ENCODE measurements at regions not wholly inside any gene's neighbourhood (a gene's known extent, or its start where the extent isn't known, plus 50 kb on each side); places are given as distances from the start of the nearest gene placed in this dataset.
"Not testable (repeated sequence)": the region's sequence is repeated elsewhere in the genome, so short reads cannot be mapped to it uniquely, and the experiment has no call there.

- peaks cover 7% of the 10 kb centered on the region for H3K4me1 Mint-ChIP-seq
- H3K4me3 Mint-ChIP-seq = no peak overlapping the region
- H3K36me3 Mint-ChIP-seq = no peaks in the 10 kb centered on the region
- H3K9me3 Mint-ChIP-seq = no peaks in the 10 kb centered on the region
- TF ChIP-seq, protein P1, sequence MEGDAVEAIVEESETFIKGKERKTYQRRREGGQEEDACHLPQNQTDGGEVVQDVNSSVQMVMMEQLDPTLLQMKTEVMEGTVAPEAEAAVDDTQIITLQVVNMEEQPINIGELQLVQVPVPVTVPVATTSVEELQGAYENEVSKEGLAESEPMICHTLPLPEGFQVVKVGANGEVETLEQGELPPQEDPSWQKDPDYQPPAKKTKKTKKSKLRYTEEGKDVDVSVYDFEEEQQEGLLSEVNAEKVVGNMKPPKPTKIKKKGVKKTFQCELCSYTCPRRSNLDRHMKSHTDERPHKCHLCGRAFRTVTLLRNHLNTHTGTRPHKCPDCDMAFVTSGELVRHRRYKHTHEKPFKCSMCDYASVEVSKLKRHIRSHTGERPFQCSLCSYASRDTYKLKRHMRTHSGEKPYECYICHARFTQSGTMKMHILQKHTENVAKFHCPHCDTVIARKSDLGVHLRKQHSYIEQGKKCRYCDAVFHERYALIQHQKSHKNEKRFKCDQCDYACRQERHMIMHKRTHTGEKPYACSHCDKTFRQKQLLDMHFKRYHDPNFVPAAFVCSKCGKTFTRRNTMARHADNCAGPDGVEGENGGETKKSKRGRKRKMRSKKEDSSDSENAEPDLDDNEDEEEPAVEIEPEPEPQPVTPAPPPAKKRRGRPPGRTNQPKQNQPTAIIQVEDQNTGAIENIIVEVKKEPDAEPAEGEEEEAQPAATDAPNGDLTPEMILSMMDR (IDR thresholded peaks at IDR 0.05; ENCODE audit: unreplicated experiment) = no peak
- no peaks in the 10 kb centered on the region for H3K27me3 Mint-ChIP-seq (ENCODE audit: low read depth)
- no peak for DNase-seq (ENCODE audit: low spot score in 2 of 2, unreplicated experiment in 2 of 2)
- H3K27ac Mint-ChIP-seq = no peak overlapping the region
Measured at GRCh38 chr7:65800890-65801341, 72.0 kb upstream of the VKORC1L1 start.

DNA sequence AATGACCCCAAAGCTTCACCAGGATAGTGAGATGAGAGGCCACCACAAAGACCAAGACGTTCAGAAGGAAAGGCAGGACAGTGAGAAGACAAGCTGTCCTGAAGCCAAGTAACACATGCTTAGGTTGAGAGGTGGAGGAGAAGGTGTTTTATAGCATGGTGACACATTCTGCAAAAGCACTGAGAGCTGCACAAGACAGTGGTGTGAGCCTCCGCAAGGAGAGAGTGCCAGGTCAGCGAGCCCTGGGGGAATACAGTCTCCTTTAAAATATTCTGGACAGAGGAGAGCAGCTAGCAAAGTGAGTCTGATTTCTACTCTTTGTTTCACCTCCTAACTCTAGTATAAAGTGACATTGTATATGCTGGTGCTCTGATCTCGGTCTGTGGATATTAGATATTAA lies 68.0 kb upstream of the VKORC1L1 start:
- no peak for DNase-seq (ENCODE audit: low spot score in 2 of 2, unreplicated experiment in 2 of 2)
- H3K9me3 Mint-ChIP-seq = no peaks in the 10 kb centered on the region
- H3K27ac Mint-ChIP-seq = no peak overlapping the region
- TF ChIP-seq, protein P1 (IDR thresholded peaks at IDR 0.05; ENCODE audit: unreplicated experiment) = no peak
- H3K4me3 Mint-ChIP-seq = no peak overlapping the region
- H3K27me3 Mint-ChIP-seq (ENCODE audit: low read depth) = no peaks in the 10 kb centered on the region
- H3K36me3 Mint-ChIP-seq = no peaks in the 10 kb centered on the region
- H3K4me1 Mint-ChIP-seq = no peaks in the 10 kb centered on the region

DNA sequence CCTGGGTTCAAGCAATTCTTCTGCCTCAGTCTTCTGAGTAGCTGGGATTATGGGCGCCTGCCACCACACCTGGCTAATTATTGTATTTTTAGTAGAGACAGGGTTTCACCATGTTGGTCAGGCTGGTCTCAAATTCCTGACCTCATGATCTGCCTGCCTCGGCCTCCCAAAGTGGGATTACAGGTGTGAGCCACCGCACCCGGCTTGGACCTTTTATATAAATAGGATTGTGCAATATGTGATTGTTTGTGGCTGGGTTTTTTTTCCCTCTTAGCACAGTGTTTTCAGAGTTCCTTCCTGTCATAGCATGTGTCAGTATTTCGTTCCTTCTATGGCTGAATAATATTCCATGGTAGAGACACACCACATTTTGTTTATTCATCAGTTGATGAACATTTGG lies 65.8 kb upstream of the VKORC1L1 start:
- not testable (repeated sequence) for H3K4me3 Mint-ChIP-seq; H3K36me3 Mint-ChIP-seq; H3K27me3 Mint-ChIP-seq (ENCODE audit: low read depth); H3K4me1 Mint-ChIP-seq; H3K9me3 Mint-ChIP-seq; H3K27ac Mint-ChIP-seq; DNase-seq (ENCODE audit: low spot score in 2 of 2, unreplicated experiment in 2 of 2)

DNA sequence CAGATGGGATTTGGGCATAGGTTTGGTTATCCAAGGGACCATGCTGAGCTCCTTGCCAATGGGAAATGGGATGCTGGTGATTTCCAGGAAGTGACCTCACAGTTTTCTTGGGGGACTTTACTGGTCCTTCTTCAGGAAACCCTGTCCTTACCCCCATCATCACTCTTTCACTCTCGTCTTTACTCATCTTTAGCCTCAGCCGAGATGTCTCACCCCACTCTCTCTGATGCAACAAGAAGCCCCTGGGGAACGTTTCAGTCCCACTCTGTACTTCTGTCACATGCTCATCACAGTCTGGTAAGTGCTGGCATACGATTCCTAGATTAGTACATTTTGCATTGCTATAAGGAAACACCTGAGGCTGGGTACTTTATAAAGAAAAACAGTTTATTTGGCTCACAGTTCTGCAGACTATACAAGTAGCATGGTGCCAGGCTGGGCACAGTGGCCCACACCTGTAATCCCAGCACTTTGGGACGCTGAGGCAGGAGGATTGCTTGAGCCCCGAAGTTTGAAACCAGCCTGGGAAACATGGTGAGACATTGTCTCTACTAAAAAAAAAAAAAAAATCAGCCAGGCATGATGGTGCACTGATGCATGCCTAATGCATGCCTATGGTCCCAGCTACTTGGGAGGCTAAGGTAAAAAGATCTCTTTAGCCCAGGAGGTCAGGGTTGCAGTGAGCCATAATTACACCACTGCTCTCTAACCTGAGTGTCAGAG lies 63.5 kb upstream of the VKORC1L1 start:
- TF ChIP-seq, protein P1 (IDR thresholded peaks at IDR 0.05; ENCODE audit: unreplicated experiment) = no peak
- no peaks in the 10 kb centered on the region for H3K4me1 Mint-ChIP-seq
- no peaks in the 10 kb centered on the region for H3K9me3 Mint-ChIP-seq
- H3K36me3 Mint-ChIP-seq = no peaks in the 10 kb centered on the region
- no peak overlapping the region for H3K27ac Mint-ChIP-seq
- H3K27me3 Mint-ChIP-seq (ENCODE audit: low read depth) = no peaks in the 10 kb centered on the region
- no peak for DNase-seq (ENCODE audit: low spot score in 2 of 2, unreplicated experiment in 2 of 2)
- no peak overlapping the region for H3K4me3 Mint-ChIP-seq

- no peak overlapping the region for H3K27ac Mint-ChIP-seq
- TF ChIP-seq, protein P1 (IDR thresholded peaks at IDR 0.05; ENCODE audit: unreplicated experiment) = no peak
- no peaks in the 10 kb centered on the region for H3K27me3 Mint-ChIP-seq (ENCODE audit: low read depth)
- H3K4me3 Mint-ChIP-seq = no peak overlapping the region
- no peaks in the 10 kb centered on the region for H3K9me3 Mint-ChIP-seq
- no peak for DNase-seq (ENCODE audit: low spot score in 2 of 2, unreplicated experiment in 2 of 2)
- no peaks in the 10 kb centered on the region for H3K36me3 Mint-ChIP-seq
- H3K4me1 Mint-ChIP-seq = no peaks in the 10 kb centered on the region
Measured at GRCh38 chr7:65809982-65810288, 62.9 kb upstream of the VKORC1L1 start.

GRCh38 chr7:65812281-65812680 lies 60.6 kb upstream of the VKORC1L1 start:
- no peak overlapping the region for H3K27ac Mint-ChIP-seq
- no peaks in the 10 kb centered on the region for H3K36me3 Mint-ChIP-seq

DNA sequence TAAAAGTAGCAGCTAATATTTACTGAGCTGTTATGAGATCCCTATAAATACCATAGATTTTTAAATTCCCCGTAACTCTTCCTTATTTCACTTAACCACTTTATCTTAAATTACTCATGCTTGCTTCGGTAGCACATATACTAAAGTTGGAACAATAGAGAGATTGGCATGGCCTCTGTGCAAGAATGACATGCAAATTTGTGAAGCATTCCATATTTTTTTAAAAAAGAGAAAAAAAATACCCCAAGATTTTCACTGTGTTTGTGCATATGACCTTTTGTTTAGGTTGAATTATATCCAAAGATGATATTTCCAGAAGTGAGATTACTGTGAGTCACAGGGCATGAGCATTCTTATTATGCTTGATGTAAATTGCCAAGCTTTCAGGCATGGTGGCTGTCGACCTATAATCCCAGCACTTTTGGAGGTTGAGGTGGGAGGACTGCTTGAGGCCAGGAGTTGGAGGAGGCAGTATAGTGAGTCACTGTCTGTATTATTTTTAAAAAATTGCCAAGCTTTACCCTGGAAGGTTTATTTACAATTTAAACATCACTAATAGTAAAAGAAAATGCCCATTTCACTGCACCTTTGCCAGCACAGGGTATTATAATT lies 58.2 kb upstream of the VKORC1L1 start:
- H3K27ac Mint-ChIP-seq; DNase-seq (ENCODE audit: low spot score in 2 of 2, unreplicated experiment in 2 of 2); H3K36me3 Mint-ChIP-seq; H3K27me3 Mint-ChIP-seq (ENCODE audit: low read depth); H3K4me1 Mint-ChIP-seq; H3K4me3 Mint-ChIP-seq; H3K9me3 Mint-ChIP-seq: not testable (repeated sequence)

More at GRCh38 chr7:65812281-65812680, 60.6 kb upstream of the VKORC1L1 start:
- no peaks in the 10 kb centered on the region for H3K4me1 Mint-ChIP-seq
- H3K27me3 Mint-ChIP-seq (ENCODE audit: low read depth) = no peaks in the 10 kb centered on the region
- TF ChIP-seq, protein P1 (IDR thresholded peaks at IDR 0.05; ENCODE audit: unreplicated experiment) = no peak
- H3K9me3 Mint-ChIP-seq = no peaks in the 10 kb centered on the region
- DNase-seq (ENCODE audit: low spot score in 2 of 2, unreplicated experiment in 2 of 2) = no peak
- no peak overlapping the region for H3K4me3 Mint-ChIP-seq

Data from mesothelial cell of epicardium (in vitro differentiated cells).